ENCODE measurements at regions not wholly inside any gene's neighbourhood (a gene's known extent, or its start where the extent isn't known, plus 50 kb on each side); places are given as distances from the start of the nearest gene placed in this dataset.

DNA sequence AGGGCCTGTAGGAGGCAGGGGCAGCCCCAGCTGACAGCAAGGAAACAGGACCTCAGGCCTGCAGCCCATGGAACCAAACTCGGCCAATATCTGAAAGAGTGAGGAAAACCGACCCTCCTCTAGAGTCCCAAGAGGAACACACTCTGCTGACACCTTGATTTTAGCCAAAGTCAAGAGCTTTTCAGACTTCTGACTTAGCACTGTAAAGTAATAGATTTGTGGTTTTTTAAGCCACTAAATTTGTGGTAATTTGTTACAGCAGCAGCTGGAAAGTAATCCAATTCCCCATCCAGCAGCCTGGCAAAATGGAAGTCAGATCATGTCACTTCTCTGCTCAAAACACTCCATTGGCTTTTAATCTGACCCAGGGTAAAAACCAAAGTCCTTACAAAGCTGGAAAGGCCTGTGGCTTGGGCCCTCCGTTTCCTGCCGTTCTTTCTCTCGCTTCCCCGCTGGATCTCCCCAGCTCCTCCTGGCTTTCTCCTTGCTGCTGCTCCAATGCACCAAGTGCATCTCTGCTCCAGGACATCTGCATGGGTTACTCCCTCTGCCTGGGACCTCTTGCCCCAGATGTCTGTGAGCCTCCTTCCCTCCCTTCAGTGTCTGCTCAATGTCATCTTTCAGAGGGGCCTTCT, 79.0 kb downstream of the C5orf15 start:
- H3K4me1 ChIP-seq: no peaks in the 10 kb centered on the region
- intact Hi-C loops (cut with DNase I; ENCODE audit: low total_unique reads): no loop called here
- H3K36me3 ChIP-seq (ENCODE audit: low read depth, missing control alignments): no peaks in the 10 kb centered on the region
- no peaks in the 10 kb centered on the region for H3K9me3 ChIP-seq
- no peak overlapping the region for H3K27ac ChIP-seq
- no peak overlapping the region for H3K4me3 ChIP-seq
- 91 to 94% methylated on average over 6 of the region's 6 CpGs for WGBS, 2 donors
- no peaks in the 10 kb centered on the region for H3K27me3 ChIP-seq
- no peak for DNase-seq
- TF ChIP-seq, protein P1, sequence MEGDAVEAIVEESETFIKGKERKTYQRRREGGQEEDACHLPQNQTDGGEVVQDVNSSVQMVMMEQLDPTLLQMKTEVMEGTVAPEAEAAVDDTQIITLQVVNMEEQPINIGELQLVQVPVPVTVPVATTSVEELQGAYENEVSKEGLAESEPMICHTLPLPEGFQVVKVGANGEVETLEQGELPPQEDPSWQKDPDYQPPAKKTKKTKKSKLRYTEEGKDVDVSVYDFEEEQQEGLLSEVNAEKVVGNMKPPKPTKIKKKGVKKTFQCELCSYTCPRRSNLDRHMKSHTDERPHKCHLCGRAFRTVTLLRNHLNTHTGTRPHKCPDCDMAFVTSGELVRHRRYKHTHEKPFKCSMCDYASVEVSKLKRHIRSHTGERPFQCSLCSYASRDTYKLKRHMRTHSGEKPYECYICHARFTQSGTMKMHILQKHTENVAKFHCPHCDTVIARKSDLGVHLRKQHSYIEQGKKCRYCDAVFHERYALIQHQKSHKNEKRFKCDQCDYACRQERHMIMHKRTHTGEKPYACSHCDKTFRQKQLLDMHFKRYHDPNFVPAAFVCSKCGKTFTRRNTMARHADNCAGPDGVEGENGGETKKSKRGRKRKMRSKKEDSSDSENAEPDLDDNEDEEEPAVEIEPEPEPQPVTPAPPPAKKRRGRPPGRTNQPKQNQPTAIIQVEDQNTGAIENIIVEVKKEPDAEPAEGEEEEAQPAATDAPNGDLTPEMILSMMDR (IDR thresholded peaks at IDR 0.05): no peak
- no peak for TF ChIP-seq POLR2A (IDR thresholded peaks at IDR 0.05)

DNA sequence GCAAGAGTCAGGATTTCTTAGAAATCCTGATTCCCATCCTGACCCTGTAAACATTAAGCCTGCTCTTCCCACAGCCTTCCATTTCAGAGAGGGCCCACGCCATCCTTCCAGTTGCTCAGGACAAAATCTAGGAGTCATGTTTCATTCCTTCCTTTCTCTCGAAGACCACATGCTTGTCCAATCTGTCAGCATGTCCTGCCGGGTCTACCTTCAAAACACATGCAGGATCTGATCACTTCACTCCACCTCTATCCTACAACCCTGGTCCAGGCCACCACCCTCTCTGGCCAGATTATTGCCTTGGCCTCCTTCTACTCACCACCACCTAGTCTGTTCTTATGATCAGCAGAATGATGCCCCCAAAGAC, 79.8 kb downstream of the C5orf15 start:
- no peak for DNase-seq
- no peak overlapping the region for H3K4me3 ChIP-seq
- no peak overlapping the region for H3K27ac ChIP-seq
- no peaks in the 10 kb centered on the region for H3K4me1 ChIP-seq
- TF ChIP-seq POLR2A (IDR thresholded peaks at IDR 0.05): no peak
- TF ChIP-seq, protein P1 (IDR thresholded peaks at IDR 0.05): no peak
- 95 to 98% methylated on average over 3 of the region's 3 CpGs for WGBS, 2 donors
- intact Hi-C loops (cut with DNase I; ENCODE audit: low total_unique reads): no loop called here
- H3K36me3 ChIP-seq (ENCODE audit: low read depth, missing control alignments): no peaks in the 10 kb centered on the region
- no peaks in the 10 kb centered on the region for H3K27me3 ChIP-seq
- H3K9me3 ChIP-seq: no peaks in the 10 kb centered on the region

DNA sequence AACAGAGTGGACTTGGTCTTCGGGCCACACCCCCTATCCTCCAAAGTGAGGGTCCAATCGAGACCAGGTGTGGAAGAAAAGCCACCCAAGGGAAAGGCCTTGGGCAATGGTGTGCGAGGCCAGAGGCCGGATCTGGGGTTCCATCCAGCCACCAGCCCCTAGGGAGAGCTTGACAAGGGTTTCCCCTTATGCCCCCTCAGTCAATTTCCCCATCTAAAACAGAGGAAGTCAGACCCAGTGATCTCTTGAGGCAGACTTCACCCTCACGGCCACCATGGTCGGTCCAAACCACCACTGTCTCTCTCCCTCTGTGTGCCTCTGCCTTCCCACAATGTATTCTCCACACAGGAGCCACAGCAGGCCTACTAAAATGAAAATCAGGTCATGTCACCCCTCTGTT, 82.9 kb downstream of the C5orf15 start:
- intact Hi-C loops (cut with DNase I; ENCODE audit: low total_unique reads): no loop called here
- Histone ChIP-seq H3K9me3 (no peaks in the 10 kb centered on the region), H3K27ac (no peak overlapping the region), H3K36me3 (ENCODE audit: low read depth, missing control alignments) (no peaks in the 10 kb centered on the region), H3K27me3 (no peaks in the 10 kb centered on the region), H3K4me1 (no peaks in the 10 kb centered on the region), H3K4me3 (no peak overlapping the region)
- DNase-seq: no peak
- 93% methylated on average over 6 of the region's 6 CpGs for WGBS, 2 donors
- TF ChIP-seq, protein P1 (IDR thresholded peaks at IDR 0.05): no peak
- no peak for TF ChIP-seq POLR2A (IDR thresholded peaks at IDR 0.05)

DNA sequence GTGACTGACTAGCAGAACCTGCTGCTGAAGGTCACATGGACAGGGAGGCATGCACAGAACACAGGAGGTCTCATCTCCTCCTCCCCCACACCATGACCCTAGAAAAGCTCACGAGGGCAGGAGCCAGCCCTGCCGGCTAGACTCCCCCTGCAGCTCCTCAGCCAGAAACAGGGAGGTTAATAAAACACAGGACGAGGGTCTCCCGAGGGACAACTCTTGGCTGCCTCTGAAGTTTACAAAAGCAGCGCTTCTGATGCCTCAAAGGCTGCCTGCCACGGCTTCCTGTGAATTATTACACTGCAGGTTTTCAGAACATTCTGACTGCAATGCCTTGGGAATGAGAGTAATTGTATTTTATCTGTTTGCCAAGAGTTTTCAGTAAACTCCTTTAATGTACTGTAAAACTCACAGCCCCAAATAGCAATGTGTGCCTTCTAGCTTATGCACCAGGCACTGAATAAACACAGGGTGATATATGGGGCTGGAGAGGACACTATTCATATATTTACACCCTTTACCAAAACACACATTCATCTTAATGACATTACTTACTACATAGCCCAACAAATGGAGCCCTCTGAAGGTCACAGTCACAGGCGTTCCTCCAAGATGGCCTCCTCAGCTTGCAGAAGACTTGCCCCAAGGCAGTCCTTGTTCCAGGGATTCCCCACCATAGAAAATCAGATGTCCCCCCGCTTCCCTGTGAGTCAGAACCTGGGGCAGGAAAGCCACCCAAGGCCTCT, 83.7 kb downstream of the C5orf15 start:
- peak; percentile 17 for DNase-seq

More for the DNA sequence above, 83.7 kb downstream of the C5orf15 start:
- Histone ChIP-seq H3K27ac (no peak overlapping the region), H3K36me3 (ENCODE audit: low read depth, missing control alignments) (no peaks in the 10 kb centered on the region), H3K4me1 (no peaks in the 10 kb centered on the region), H3K4me3 (no peak overlapping the region), H3K9me3 (no peaks in the 10 kb centered on the region), H3K27me3 (no peaks in the 10 kb centered on the region)
- intact Hi-C loops (cut with DNase I; ENCODE audit: low total_unique reads): no loop called here
- 56 to 58% methylated on average over 4 to 8 of the region's 8 CpGs for WGBS, 2 donors
- TF ChIP-seq POLR2A (IDR thresholded peaks at IDR 0.05): no peak
- TF ChIP-seq, protein P1 (IDR thresholded peaks at IDR 0.05): no peak

All from testis (tissue), 2 donors.